HG03460 (cell line): ENCODE measurements at regions not wholly inside any gene's neighbourhood (a gene's known extent, or its start where the extent isn't known, plus 50 kb on each side); places are given as distances from the start of the nearest gene placed in this dataset.

Experiments
- ATAC-seq: cut with Tn5 transposase; IDR thresholded peaks from one replicate; pipeline ENCODE4 v1.9.1; 2021; ENCODE audit not compliant: unreplicated experiment

DNA sequence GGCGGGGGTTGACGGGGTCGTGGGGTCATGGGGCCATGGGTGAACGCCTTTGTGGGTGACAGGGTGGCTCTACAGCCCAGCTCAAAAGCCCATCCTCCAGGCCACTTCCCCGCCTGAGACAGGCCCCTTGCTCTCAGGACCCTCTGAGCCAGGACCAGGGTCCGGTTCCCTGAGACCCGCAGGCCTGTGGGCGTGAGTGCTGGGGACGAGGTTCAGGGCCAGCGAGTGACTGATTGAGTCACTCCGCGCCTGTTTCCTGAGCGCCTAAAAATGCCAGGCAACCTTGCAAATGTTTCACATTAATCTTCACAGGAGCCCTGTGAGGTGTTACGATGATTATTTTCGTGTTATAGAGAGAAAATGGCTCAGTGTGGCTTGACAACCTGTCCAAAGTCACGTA, 97.8 kb downstream of the ZNF674 start:
- no peak for ATAC-seq

- peak; percentile 92 for ATAC-seq
Measured at GRCh38 chrX:46446727-46447378, 98.4 kb downstream of the ZNF674 start.

DNA sequence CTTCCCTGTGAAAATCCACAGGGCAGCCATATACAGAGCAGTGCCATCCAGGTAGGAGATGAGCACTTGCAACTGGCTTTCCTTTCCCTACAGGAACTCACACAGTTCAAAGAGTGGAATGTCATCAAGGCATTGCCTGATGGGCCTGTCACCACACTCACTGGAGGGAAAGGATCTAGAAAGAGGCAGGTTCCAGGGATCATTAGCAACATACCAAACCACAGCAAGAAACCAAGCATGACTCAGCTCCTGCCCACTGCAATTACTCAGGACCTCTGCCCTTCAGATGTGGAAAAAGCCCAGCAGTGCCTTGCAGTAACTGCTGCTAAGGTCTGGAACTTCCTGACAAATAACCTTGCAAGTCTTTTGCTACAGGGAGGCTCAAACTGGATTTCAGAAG, 101.2 kb downstream of the ZNF674 start:
- ATAC-seq: no peak

DNA sequence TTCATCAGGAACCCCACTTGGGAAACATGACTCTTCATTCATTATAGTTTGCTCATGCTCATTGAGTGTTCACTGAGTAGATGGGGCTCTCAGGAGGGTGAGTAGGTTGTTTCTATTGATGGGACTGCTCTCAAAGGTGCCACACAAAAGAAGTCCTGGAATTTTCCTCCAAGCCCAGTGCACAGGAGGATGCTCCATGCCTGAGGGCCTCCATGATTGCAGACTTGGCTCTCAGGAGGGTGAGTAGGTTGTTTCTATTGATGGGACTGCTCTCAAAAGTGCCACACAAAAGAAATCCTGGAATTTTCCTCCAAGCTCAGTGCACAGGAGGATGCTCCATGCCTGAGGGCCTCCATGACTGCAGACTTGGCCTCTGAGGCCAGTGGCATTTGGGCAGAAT, 108.5 kb downstream of the ZNF674 start:
- no peak for ATAC-seq

- ATAC-seq: no peak
Measured at GRCh38 chrX:46433892-46434291, 111.3 kb downstream of the ZNF674 start.

DNA sequence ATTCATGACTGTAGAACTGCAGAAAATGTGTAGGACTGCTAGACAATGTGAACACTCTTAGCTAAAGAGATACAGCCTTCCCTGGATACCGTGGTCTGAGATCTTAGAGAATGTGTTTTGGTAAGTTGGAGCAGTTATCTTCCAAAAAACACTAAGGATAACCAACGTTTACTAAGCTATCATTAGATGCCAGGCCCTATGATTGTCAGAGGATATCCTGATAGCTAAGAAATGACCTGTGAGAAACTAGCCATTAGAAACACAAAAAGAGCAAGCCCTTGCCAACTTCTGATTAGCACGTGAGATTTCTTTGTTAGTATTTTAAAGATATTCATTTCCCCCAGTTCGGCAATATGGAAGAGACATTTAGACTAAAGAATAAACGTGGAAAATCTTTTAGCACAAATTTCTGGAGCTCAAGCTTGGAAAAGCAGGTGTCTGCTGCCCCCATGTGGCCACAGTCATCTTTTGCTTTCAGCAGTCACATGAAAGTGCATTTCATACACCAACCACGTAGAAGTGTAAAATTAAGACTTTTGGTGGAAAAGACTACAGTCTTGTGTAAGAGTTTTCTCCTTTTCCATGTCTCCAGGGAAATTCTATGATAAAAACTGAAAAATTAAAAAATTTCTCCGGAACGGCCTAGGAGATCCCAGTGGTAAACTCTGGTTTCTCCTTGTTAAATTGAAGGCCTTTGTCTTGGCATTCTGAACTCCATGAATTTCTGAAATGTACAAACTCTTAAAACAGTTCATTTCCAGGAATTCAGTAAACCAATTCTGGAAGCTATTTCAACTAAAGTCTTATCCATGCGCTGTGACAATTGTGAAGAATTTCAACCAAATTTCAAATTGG, 136.4 kb downstream of the ZNF674 start:
- ATAC-seq: no peak

DNA sequence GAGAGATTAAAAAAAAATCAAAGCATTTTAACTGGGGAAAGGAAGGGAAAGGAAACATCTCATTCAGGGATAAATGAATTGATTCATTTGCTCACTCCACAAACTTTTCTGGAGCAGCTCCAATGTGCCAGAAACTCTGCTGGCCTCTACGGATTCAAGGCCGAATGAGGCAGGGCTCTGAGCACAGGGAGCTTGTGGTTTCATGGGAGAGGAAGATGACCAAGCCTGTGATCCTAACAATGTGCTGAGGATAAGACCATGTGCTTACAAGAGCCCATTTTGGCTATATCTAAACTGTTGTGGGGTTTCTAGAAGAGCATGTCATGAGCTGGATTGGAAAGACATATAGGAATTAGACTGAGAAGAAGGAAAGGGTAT, 137.5 kb downstream of the ZNF674 start:
- no peak for ATAC-seq

DNA sequence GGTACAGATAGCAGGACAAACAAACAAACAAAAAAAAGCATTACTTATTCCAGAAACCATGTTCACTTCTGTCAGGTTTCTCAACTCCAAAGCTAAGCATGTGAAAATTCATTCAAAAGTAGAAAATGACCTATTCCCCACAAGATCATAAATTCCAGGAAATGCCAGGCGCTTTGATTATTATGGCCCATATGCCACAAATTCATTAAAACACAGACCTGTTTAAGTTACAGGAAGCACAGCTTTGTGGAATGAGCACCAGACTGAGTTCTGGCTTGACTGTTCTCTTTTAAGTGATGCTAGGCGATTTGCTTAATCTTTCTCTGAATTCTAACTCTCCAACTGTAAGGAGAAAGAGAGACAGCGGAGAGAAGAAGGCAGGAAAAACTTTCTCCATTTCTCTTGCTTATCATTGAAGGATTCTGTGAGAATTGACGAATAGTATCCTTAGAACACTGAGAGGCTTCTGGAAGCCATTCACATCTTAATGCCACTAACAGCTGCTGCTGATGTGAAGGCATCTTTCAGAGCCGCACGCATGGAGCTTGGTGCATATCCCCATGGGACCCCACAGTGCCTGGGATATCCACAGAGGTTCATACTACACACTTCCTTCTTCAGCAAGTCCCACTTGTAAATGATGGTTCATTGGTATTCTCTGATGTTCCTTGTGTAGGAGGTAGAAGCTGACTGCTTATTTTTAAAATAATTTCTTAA, 138.0 kb downstream of the ZNF674 start:
- no peak for ATAC-seq

DNA sequence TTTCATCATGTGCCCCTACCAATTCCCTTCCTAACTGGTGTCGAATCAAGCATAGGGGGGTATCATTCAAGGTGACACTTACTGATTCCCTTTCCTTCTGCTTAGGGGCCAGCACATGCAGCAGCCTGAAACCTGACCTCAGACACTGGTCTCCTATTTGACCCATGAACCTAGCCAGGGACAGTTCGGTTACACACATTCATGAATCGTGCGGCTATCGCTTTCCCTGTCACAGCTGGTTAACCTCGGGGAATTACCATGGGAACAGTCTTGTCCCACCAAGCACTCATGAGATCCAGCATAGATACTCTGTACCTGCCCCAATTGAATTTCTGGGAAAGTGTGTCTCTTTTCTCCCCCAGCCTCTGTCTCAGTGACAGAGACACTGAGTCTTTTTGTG, 140.4 kb downstream of the ZNF674 start:
- no peak for ATAC-seq

DNA sequence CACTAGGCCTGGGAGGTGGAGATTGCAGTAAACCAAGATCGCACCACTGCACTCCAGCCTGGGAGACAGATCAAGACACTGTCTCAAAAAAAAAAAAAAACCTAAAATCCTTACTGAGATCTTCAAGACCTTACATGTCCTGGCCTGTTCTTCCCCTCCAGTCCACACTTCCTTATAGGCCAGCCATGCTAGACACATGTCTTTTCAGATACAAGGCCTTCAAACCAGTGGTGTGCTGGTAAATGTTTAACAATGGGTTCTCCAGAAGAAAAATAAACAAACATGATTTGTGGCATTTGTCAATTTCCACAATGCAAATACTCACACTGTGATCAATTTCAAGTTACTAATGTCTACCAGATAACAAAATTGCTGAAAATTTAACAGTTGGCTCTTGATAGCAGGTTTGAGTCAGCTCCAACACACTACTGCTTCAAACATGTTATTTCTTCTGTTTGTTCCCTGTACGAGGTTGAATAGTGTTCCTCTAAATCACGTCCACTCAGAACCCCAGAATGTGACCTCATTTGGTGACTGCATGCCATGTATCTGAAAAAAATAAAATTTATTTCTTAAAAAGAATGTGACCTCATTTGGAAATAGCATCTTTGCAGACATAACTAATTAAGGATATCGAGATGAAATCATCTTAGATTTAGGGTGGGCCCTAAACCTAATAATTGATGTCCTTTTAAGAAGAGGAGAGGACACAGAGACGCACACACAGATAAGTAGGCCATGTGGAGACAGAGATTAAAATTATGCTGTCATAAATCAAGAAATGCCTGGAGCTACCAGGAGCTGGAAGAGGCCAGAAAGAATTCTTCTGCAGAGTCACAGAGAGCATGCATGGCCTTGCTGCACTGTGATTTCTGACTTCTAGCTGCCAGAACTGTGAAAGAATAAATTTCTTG, 144.4 kb downstream of the ZNF674 start:
- ATAC-seq: no peak

DNA sequence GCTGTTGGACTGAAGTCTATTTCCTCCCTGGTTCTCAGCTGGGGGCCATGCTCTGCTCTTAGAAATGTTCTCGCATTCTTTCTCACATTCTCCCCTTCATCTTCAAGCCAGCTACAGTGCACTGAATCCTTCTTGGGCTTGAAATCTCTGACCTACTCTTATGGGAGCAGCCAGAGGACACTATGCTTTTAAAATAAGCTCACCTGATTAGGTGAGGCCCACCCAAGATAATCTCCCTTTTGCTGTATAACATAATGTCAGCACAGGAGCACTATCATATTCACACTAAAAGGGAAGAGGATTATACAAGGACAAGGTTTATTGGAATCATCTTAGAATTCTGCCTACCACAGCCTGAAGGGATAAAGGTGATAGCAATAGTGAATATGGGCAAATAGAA, 146.3 kb downstream of the ZNF674 start:
- ATAC-seq: no peak

- no peak for ATAC-seq
Measured at GRCh38 chrX:46398126-46398525, 147.1 kb downstream of the ZNF674 start.

DNA sequence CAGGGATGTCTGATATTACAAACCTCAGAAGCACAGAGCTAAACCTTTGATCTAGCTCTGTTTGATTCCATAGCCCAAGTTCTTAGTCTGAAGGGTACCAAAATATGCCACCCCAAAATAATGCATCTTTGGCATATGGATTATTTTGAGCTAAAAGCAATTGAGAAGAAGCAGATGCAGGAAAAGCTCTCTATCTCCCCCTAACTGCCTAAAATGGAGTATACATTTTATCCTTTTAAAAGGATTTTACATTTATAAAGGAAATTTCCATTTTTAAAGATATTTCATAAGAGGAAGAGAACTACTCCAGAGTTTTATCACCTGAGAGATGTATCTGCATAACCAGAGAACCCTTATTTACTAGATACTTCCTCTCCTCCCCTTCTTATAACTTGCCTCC, 158.7 kb downstream of the ZNF674 start:
- no peak for ATAC-seq

- ATAC-seq: no peak
Measured at GRCh38 chrX:46383006-46383405, 162.2 kb downstream of the ZNF674 start.

GRCh38 chrX:46382595-46382994, 162.6 kb downstream of the ZNF674 start:
- ATAC-seq: no peak

GRCh38 chrX:46381630-46382029, 163.6 kb downstream of the ZNF674 start:
- no peak for ATAC-seq

DNA sequence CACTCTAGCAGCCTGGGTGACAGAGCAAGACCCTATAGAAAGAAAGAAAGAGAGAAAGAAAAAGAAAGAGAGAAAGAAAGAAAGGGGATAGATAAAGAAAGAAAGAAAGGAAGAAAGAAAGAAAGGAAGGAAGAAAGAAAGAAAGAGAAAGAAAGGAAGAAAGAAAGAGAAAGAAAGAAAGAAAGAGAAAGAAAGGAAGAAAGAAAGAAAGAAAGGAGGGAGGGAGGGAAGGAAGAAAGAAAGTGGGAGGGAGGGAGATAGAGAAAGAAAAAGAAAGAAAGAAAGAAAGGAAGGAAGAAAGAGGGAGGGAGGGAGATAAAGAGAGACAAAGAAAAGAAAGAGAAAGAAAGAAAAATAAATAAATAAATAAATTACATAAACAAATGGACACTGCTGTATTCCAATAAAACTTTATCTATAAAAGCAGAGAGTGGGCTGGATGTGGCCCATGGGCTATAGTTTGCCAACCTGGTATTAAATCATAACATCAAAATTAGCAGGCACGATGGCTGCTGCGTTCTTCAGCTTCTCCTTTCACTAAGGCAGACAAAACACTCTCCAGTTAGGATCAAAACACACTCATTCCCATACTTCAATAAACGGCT, 165.0 kb downstream of the ZNF674 start:
- ATAC-seq: no peak

DNA sequence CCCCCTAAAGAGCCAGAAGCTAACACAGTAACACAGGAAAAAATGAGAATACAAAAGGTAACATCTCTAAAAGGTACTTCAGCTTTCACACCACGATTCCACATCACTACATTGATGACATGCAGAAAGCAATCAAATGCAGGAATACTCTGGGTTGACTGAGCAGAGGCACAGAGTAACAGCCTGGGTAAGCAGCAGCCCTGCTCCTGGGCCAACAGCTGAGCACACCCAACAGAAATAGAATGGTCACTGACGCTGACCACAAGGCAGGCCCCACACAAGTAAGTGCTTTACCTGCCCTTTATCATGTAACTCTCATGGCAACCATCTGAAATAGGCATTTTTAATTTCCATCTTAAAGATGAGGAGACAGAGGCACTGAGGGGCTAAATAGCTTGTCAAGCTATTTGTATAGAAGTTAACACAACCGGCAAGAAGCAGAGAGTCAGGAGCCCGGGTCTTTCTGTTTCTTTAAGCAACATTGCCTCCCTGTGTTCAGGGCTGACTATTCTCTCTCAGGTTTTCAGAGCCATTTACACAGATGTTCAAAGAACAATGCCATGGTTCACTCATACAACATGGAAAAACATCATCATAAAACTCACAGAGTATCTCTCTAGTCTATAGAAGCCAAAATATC, 168.9 kb downstream of the ZNF674 start:
- no peak for ATAC-seq

DNA sequence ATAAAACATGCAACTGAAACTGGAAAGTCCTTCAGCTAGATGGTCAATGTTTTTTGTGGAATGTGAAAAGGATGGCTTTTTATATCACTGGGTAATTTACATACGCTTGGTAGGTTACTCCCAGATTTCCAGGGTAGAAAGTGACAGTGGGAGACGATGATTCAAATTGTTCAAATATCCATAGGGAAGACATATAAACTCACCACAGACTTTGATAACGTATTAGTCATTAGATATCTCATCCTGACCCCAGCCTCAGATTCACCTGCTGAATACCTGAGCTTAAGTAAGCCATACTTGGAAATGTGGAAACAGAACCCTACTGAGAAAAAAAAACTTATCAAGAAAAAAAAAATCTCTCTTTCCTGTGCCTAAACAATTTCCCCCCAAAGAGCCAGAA, 169.4 kb downstream of the ZNF674 start:
- ATAC-seq: no peak

DNA sequence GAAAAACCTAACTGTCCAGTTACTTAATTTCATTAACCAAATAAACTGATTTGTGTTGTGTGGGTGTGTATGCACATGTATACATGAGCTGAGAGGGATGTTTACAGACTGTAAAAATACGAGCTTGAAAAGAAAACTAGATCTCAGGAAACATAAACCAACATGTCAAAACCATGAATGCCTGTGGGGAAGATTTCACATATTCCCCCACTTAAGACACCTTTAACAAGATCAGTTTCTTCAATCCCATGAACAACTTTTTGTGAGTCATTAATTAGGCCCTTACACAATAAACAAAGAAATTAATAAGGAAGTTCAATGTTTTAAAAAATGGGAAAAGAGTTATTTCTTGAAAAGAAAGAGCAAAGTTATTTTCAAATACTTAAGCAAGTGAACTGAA, 170.8 kb downstream of the ZNF674 start:
- no peak for ATAC-seq
